Keratinocyte (primary cell): ENCODE measurements at regions not wholly inside any gene's neighbourhood (a gene's known extent, or its start where the extent isn't known, plus 50 kb on each side); places are given as distances from the start of the nearest gene placed in this dataset.

ENCODE experiments used
- DNase-seq: peaks from one replicate; pipeline ENCODE4 v3.0.0-alpha.2; 2011; ENCODE audit warnings: low read depth, missing footprints, low spot score
- FAIRE-seq: peaks from 2 replicates; lab custom pipeline; 2011; peaks lifted over from hg19 to GRCh38; lab: Jason Lieb, UNC
- H2AFZ ChIP-seq: 2 replicates; pipeline ENCODE4 v1.6.0; 2012; ENCODE audit warnings: low read length, control low read depth, inconsistent platforms; ENCODE audit not compliant: control insufficient read depth
- H3K27ac ChIP-seq: 2 replicates; pipeline ENCODE4 v1.5.1; 2011; ENCODE audit warnings: low read length; ENCODE audit not compliant: control insufficient read depth, insufficient read depth
- H3K27me3 ChIP-seq: 3 replicates; pipeline ENCODE4 v1.6.0; 2011; ENCODE audit warnings: low read length; ENCODE audit not compliant: control insufficient read depth, insufficient read depth; ENCODE audit errors: extremely low read depth
- H3K36me3 ChIP-seq, 2 experiments: 2 replicates in 1 of 2; 3 replicates in 1 of 2; pipeline ENCODE4 v1.5.1; 2011; ENCODE audit warnings: low read length in 2 of 2, mild to moderate bottlenecking in 1 of 2; ENCODE audit not compliant: control insufficient read depth in 2 of 2, insufficient read depth in 2 of 2; ENCODE audit errors: extremely low read depth in 1 of 2
- H3K4me1 ChIP-seq: 3 replicates; pipeline ENCODE4 v1.5.1; 2011; ENCODE audit warnings: low read length; ENCODE audit not compliant: control insufficient read depth, insufficient read depth; ENCODE audit errors: extremely low read depth
- H3K4me2 ChIP-seq: 3 replicates; pipeline ENCODE4 v1.6.0; 2011; ENCODE audit warnings: low read depth, low read length; ENCODE audit not compliant: control insufficient read depth, insufficient read depth; ENCODE audit errors: extremely low read depth
- H3K4me3 ChIP-seq, 3 experiments: fragments of 200-600 bp in 1 of 3; sonication (generic) in 1 of 3; 2 replicates in 2 of 3; 3 replicates in 1 of 3; pipeline ENCODE4 v1.5.1; 2011 to 2016; ENCODE audit warnings: low read length in 3 of 3, mild to moderate bottlenecking in 3 of 3, control low read depth in 2 of 3, inconsistent platforms in 1 of 3, low read depth in 1 of 3, mixed read lengths in 1 of 3, mixed run types in 1 of 3, moderate library complexity in 1 of 3; ENCODE audit not compliant: control insufficient read depth in 2 of 3, insufficient read depth in 2 of 3; ENCODE audit errors: extremely low read depth in 1 of 3
- H3K79me2 ChIP-seq: 2 replicates; pipeline ENCODE4 v1.6.0; 2012; ENCODE audit warnings: low read length; ENCODE audit not compliant: control insufficient read depth, insufficient read depth
- H3K9ac ChIP-seq: 3 replicates; pipeline ENCODE4 v1.6.0; 2011; ENCODE audit warnings: low read length; ENCODE audit not compliant: control insufficient read depth, insufficient read depth; ENCODE audit errors: extremely low read depth
- H3K9me1 ChIP-seq: 3 replicates; pipeline ENCODE4 v1.6.0; 2011; ENCODE audit warnings: low read length; ENCODE audit not compliant: control insufficient read depth, insufficient read depth; ENCODE audit errors: extremely low read depth
- H3K9me3 ChIP-seq: 2 replicates; pipeline ENCODE4 v1.5.1; 2012; ENCODE audit warnings: low read depth, low read length; ENCODE audit not compliant: control insufficient read depth
- H4K20me1 ChIP-seq: 3 replicates; pipeline ENCODE4 v1.6.0; 2011; ENCODE audit warnings: low read length; ENCODE audit not compliant: control insufficient read depth, insufficient read depth; ENCODE audit errors: extremely low read depth
- CTCF ChIP-seq, 3 experiments: IDR thresholded peaks in 1 of 3; conservative IDR thresholded peaks in 1 of 3; optimal IDR thresholded peaks in 1 of 3; 2 replicates in 2 of 3; 3 replicates in 1 of 3; pipeline versions ENCODE3 to v1.5.1; 2011; ENCODE audit warnings: low read length in 3 of 3, mild to moderate bottlenecking in 3 of 3, moderate library complexity in 2 of 3, control low read depth in 1 of 3, inconsistent platforms in 1 of 3; ENCODE audit not compliant: insufficient read depth in 2 of 3; ENCODE audit errors: extremely low read depth in 1 of 3
- EZH2 ChIP-seq: IDR thresholded peaks from one replicate; pipeline ENCODE4 v1.6.1; 2012; ENCODE audit warnings: inconsistent platforms, mild to moderate bottlenecking, low read length, moderate library complexity
- dilution Hi-C: fragments of 300-500 bp; cut with MboI; formaldehyde crosslinking; loops from one replicate; pipeline ENCODE4 v1.7.0; 2020; ENCODE audit warnings: low sequenced_read_pairs; ENCODE audit not compliant: extremely low pct_ligation_motif_present

DNA sequence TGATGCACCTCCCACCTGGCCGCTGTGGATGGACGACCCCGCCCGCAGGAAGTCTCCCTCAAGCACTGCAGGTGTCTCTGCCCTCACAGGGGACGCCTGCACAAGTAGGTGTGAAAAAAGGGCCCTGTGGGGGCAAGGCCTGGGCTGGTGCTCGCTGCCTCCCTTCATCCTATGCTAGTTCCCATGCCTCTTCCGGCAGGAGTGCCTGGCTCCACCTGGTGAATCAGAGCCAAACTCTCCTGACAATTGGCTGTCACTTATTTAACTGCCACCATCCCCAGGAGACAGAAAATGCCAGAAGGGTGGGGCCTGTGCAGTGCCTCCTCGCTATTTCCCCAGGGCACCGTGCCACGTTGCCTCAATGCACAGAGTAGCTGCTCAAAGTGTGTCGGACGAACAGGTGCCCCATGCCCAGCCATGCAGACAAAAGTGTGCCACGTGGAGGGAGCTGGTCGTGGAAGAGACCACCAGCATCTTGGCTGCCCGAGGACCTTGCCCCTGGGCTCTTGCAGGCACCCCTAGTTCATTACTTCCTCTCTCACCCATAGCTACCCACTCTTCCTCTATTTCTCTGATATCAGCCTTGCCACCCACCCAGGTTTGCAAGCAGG, 170.7 kb downstream of the SEC14L1 start:
- Histone ChIP-seq H3K27ac (no peak overlapping the region), H4K20me1 (peaks cover 55% of the 10 kb centered on the region), H3K4me3 (no peak overlapping the region), H2AFZ (no peak overlapping the region), H3K4me1 (peaks cover 35% of the 10 kb centered on the region), H3K9me1 (peaks cover 28% of the 10 kb centered on the region), H3K79me2 (peaks cover 89% of the 10 kb centered on the region), H3K4me2 (no peak overlapping the region), H3K36me3 (peaks cover 41 to 67% of the 10 kb centered on the region in 2 experiments), H3K9me3 (no peaks in the 10 kb centered on the region), H3K27me3 (no peaks in the 10 kb centered on the region), H3K9ac (no peak overlapping the region)
- no peak for TF ChIP-seq CTCF (optimal IDR thresholded peaks at IDR 0.05 in 1 of 3, IDR thresholded peaks at IDR 0.05 in 1 of 3, conservative IDR thresholded peaks at IDR 0.05 in 1 of 3; ENCODE audit: extremely low read depth in 1 of 3, insufficient read depth in 2 of 3, low read length in 3 of 3)
- no peak for TF ChIP-seq EZH2
- DNase-seq (no peak), FAIRE-seq (no peak)
- dilution Hi-C loops = no loop called here

DNA sequence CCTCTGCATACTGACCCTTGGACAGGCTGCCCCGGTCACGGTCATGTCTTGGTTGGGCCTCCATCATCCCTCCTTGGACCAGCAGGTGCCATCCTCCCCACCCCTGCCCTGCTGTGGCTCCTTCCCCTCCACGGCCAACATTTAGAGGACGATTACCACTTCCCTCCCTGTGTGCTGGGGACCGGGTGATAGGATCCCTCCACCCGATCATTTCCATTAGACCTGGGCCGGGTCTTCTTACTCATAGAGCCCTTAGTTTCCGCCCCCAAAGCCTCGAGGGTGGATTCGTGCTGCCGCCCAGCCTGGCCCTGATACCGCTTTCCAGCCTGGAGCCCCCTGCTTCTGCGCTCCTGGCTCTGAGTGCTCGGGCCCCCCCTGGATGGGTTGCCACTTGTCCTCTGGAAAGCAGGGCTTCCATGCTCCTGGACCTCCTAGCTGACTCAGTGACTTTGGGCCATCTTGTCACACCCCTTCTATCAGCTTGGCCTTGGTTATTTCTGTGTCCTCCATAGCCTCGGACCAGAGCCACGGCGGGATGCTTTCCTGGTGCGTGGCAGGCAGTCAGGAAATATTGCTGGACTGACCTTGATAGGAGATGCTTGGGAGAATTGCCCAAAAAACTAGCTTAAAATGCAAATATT, 171.4 kb downstream of the SEC14L1 start:
- Histone ChIP-seq H2AFZ (no peak overlapping the region), H4K20me1 (peaks cover 50% of the 10 kb centered on the region), H3K27ac (no peak overlapping the region), H3K9ac (no peak overlapping the region), H3K79me2 (peaks cover 89% of the 10 kb centered on the region), H3K9me1 (peaks cover 21% of the 10 kb centered on the region), H3K4me1 (peaks cover 29% of the 10 kb centered on the region), H3K36me3 (peaks cover 45 to 64% of the 10 kb centered on the region in 2 experiments), H3K4me2 (no peak overlapping the region), H3K4me3 (no peak overlapping the region), H3K27me3 (no peaks in the 10 kb centered on the region), H3K9me3 (no peaks in the 10 kb centered on the region)
- no peak for FAIRE-seq
- no peak for DNase-seq
- dilution Hi-C loops = no loop called here
- no peak for TF ChIP-seq EZH2
- TF ChIP-seq CTCF (optimal IDR thresholded peaks at IDR 0.05 in 1 of 3, IDR thresholded peaks at IDR 0.05 in 1 of 3, conservative IDR thresholded peaks at IDR 0.05 in 1 of 3; ENCODE audit: extremely low read depth in 1 of 3, insufficient read depth in 2 of 3, low read length in 3 of 3) = no peak
